Testis (tissue), 2 donors: ENCODE measurements at regions not wholly inside any gene's neighbourhood (a gene's known extent, or its start where the extent isn't known, plus 50 kb on each side); places are given as distances from the start of the nearest gene placed in this dataset.

Source experiments
- CTCF ChIP-seq, 3 experiments: fragments of 450-650 bp in 2 of 3; fragments of 200-600 bp in 1 of 3; sonication (generic) in 1 of 3; IDR thresholded peaks; one replicate each; pipeline ENCODE4 v1.5.1; 2016 to 2019; ENCODE audit warnings: antibody characterized with exemption in 3 of 3, mild to moderate bottlenecking in 2 of 3, moderate library complexity in 1 of 3
- POLR2A ChIP-seq: fragments of 450-650 bp; IDR thresholded peaks from one replicate; pipeline ENCODE4 v1.6.1; 2017; ENCODE audit warnings: antibody characterized with exemption, mild to moderate bottlenecking, moderate library complexity

DNA sequence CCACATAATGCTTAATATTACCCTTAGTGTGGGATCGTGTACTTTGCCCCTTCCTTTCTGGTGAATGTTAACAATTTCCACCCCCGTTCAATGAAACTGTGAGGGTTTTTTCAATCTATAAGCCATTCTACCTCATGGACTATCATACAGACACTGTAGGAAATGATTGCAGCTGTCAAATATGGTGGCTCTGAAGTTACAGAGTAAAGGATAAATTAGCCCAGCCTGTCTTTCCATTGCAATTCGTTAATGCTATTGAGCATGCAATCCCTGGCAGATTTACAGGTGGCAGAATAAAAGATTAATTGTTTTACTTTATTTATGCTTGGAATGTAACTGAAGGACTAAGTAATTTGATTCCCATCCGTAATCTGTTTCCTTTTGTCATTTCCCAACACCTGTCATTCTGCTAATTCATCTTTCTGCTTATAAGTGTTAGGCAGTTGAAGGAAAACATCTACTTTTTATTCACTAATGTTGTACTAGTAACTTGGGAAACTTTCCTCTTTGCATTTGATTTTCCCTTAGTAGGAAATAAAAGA lies 1211.6 kb upstream of the LRRN3 start:
- TF ChIP-seq CTCF (IDR thresholded peaks at IDR 0.05) (no peak), POLR2A (no peak)
